Neural progenitor cell (in vitro differentiated cells): ENCODE measurements at regions not wholly inside any gene's neighbourhood (a gene's known extent, or its start where the extent isn't known, plus 50 kb on each side); places are given as distances from the start of the nearest gene placed in this dataset.
A peak's percentile ranks its signal among the peaks of the same experiment; 100 is the strongest.

ENCODE experiments used
- DNase-seq: peaks from one replicate; pipeline ENCODE4 v3.0.0-alpha.2; 2016; ENCODE audit warnings: low spot score
- H2AFZ ChIP-seq: fragments of 200-600 bp; sonication (generic); replicated peaks from 2 replicates; pipeline ENCODE4 v1.6.1; 2016; ENCODE audit warnings: antibody characterized with exemption
- H3F3A ChIP-seq: fragments of 200-600 bp; sonication (generic); 2 replicates; pipeline ENCODE4 v1.6.1; 2016; ENCODE audit warnings: antibody characterized with exemption, low read depth
- H3K27ac ChIP-seq: fragments of 200-600 bp; sonication (generic); 2 replicates; pipeline ENCODE4 v1.5.1; 2016; ENCODE audit warnings: mild to moderate bottlenecking
- H3K27me3 ChIP-seq: fragments of 200-600 bp; sonication (generic); 2 replicates; pipeline ENCODE4 v1.6.1; 2016; ENCODE audit warnings: mild to moderate bottlenecking, moderate library complexity
- H3K36me3 ChIP-seq: fragments of 200-600 bp; sonication (generic); 2 replicates; pipeline ENCODE4 v1.5.1; 2016
- H3K4me1 ChIP-seq: fragments of 200-600 bp; sonication (generic); 2 replicates; pipeline ENCODE4 v1.6.1; 2016; ENCODE audit warnings: mixed run types
- H3K4me2 ChIP-seq: fragments of 200-600 bp; sonication (generic); 2 replicates; pipeline ENCODE4 v1.6.1; 2016
- H3K4me3 ChIP-seq: fragments of 200-600 bp; sonication (generic); 2 replicates; pipeline ENCODE4 v1.5.1; 2016
- H3K79me2 ChIP-seq: fragments of 200-600 bp; sonication (generic); 2 replicates; pipeline ENCODE4 v1.6.1; 2016; ENCODE audit warnings: low read depth
- H3K9ac ChIP-seq: fragments of 200-600 bp; sonication (generic); 2 replicates; pipeline ENCODE4 v1.6.1; 2016
- H3K9me3 ChIP-seq: fragments of 200-600 bp; sonication (generic); 2 replicates; pipeline ENCODE4 v1.5.1; 2016; ENCODE audit warnings: low read depth
- H4K20me1 ChIP-seq: fragments of 200-600 bp; sonication (generic); 2 replicates; pipeline ENCODE4 v1.6.1; 2016; ENCODE audit warnings: low read depth
- H3K27ac Mint-ChIP-seq: 3 replicates; pipeline ENCODE4 v1.8.0; 2021; ENCODE audit warnings: mixed read lengths
- H3K27me3 Mint-ChIP-seq: 2 replicates; pipeline ENCODE4 v1.8.0; 2022; ENCODE audit warnings: low read depth, mild to moderate bottlenecking, inconsistent platforms, moderate library complexity, mixed read lengths; ENCODE audit not compliant: insufficient read depth
- H3K36me3 Mint-ChIP-seq: 3 replicates; pipeline ENCODE4 v1.8.0; 2021; ENCODE audit warnings: mixed read lengths
- H3K4me1 Mint-ChIP-seq: 3 replicates; pipeline ENCODE4 v1.8.0; 2021; ENCODE audit warnings: mixed read lengths
- H3K4me3 Mint-ChIP-seq: 3 replicates; pipeline ENCODE4 v1.8.0; 2021; ENCODE audit warnings: mild to moderate bottlenecking, moderate library complexity, mixed read lengths
- H3K9me3 Mint-ChIP-seq: 3 replicates; pipeline ENCODE4 v1.8.0; 2020; ENCODE audit warnings: mixed read lengths
- EZH2 ChIP-seq: fragments of 200-600 bp; sonication (generic); IDR thresholded peaks from 2 replicates; pipeline ENCODE4 v1.6.1; 2017; ENCODE audit warnings: antibody characterized with exemption, mild to moderate bottlenecking, moderate library complexity
- EZH2phosphoT487 ChIP-seq: fragments of 200-600 bp; sonication (generic); IDR thresholded peaks from 2 replicates; pipeline ENCODE4 v1.6.1; 2017; ENCODE audit warnings: antibody characterized with exemption
- TF ChIP-seq, protein P1 (sequence below): fragments of 200-600 bp; sonication (generic); IDR thresholded peaks from 2 replicates; pipeline ENCODE4 v1.5.1; 2017; ENCODE audit warnings: antibody characterized with exemption, mild to moderate bottlenecking

GRCh38 chr2:139214801-139215200, 434.6 kb upstream of the NXPH2 start:
- Mint-ChIP-seq H3K9me3 (no peaks in the 10 kb centered on the region), H3K36me3 (no peaks in the 10 kb centered on the region), H3K27me3 (no peaks in the 10 kb centered on the region), H3K27ac (no peak overlapping the region), H3K4me3 (no peak overlapping the region), H3K4me1 (no peaks in the 10 kb centered on the region)
- Histone ChIP-seq H3K27me3 (no peaks in the 10 kb centered on the region), H3K4me2 (no peak overlapping the region), H2AFZ (no peak overlapping the region), H3K4me3 (no peak overlapping the region), H4K20me1 (no peaks in the 10 kb centered on the region), H3K9ac (no peak overlapping the region), H3K9me3 (no peaks in the 10 kb centered on the region), H3F3A (no peaks in the 10 kb centered on the region), H3K27ac (no peak overlapping the region), H3K36me3 (no peaks in the 10 kb centered on the region), H3K79me2 (no peaks in the 10 kb centered on the region), H3K4me1 (no peaks in the 10 kb centered on the region)
- DNase-seq, result no peak
- TF ChIP-seq, protein P1, sequence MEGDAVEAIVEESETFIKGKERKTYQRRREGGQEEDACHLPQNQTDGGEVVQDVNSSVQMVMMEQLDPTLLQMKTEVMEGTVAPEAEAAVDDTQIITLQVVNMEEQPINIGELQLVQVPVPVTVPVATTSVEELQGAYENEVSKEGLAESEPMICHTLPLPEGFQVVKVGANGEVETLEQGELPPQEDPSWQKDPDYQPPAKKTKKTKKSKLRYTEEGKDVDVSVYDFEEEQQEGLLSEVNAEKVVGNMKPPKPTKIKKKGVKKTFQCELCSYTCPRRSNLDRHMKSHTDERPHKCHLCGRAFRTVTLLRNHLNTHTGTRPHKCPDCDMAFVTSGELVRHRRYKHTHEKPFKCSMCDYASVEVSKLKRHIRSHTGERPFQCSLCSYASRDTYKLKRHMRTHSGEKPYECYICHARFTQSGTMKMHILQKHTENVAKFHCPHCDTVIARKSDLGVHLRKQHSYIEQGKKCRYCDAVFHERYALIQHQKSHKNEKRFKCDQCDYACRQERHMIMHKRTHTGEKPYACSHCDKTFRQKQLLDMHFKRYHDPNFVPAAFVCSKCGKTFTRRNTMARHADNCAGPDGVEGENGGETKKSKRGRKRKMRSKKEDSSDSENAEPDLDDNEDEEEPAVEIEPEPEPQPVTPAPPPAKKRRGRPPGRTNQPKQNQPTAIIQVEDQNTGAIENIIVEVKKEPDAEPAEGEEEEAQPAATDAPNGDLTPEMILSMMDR, result no peak
- TF ChIP-seq EZH2phosphoT487 (no peak), EZH2 (no peak)

DNA sequence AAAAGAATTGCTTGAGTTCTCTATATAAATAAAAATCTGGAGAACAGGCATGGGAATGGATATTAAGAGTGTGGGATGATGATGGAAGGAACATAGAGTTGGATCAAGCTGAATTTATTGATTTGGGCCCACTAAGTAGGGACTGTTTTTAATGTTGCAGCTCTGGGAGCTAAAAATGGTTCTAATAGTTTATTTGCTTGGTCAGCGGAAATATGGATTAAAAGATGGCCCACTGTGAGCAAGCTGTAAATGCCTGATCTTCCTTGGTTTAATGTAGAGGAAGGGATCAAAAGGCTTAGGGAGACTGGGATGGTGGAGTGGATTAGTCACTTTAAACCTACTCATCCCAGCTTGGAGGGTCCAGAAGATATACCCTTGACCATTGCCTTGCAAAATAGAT, 429.4 kb upstream of the NXPH2 start:
- DNase-seq, result no peak
- TF ChIP-seq, protein P1, result no peak
- TF ChIP-seq EZH2phosphoT487 (no peak), EZH2 (no peak)
- no peak overlapping the region for H3K4me3 Mint-ChIP-seq

GRCh38 chr2:139201516-139201915, 421.3 kb upstream of the NXPH2 start:
- Mint-ChIP-seq H3K4me1 (no peaks in the 10 kb centered on the region), H3K4me3 (no peak overlapping the region), H3K27ac (no peak overlapping the region), H3K9me3 (no peaks in the 10 kb centered on the region), H3K36me3 (no peaks in the 10 kb centered on the region), H3K27me3 (no peaks in the 10 kb centered on the region)
- Histone ChIP-seq H3K4me3 (no peak overlapping the region), H3K4me2 (no peak overlapping the region), H3K36me3 (no peaks in the 10 kb centered on the region), H3K4me1 (no peaks in the 10 kb centered on the region), H3K27me3 (no peaks in the 10 kb centered on the region), H3K9ac (no peak overlapping the region), H3F3A (no peaks in the 10 kb centered on the region), H4K20me1 (no peaks in the 10 kb centered on the region), H2AFZ (no peak overlapping the region), H3K27ac (no peak overlapping the region), H3K79me2 (no peaks in the 10 kb centered on the region), H3K9me3 (no peaks in the 10 kb centered on the region)
- no peak for DNase-seq
- TF ChIP-seq, protein P1, result no peak
- no peak for TF ChIP-seq EZH2phosphoT487
- TF ChIP-seq EZH2, result no peak

More for the DNA sequence above, 429.4 kb upstream of the NXPH2 start:
- H3K9me3 Mint-ChIP-seq, result no peaks in the 10 kb centered on the region
- no peaks in the 10 kb centered on the region for H3K79me2 ChIP-seq
- no peaks in the 10 kb centered on the region for H3K36me3 Mint-ChIP-seq
- no peaks in the 10 kb centered on the region for H3F3A ChIP-seq
- no peaks in the 10 kb centered on the region for H3K9me3 ChIP-seq
- no peak overlapping the region for H3K4me3 ChIP-seq
- no peaks in the 10 kb centered on the region for H3K27me3 ChIP-seq
- no peaks in the 10 kb centered on the region for H3K4me1 Mint-ChIP-seq
- no peak overlapping the region for H3K27ac ChIP-seq
- no peaks in the 10 kb centered on the region for H4K20me1 ChIP-seq
- no peak overlapping the region for H2AFZ ChIP-seq
- no peak overlapping the region for H3K27ac Mint-ChIP-seq
- H3K36me3 ChIP-seq, result no peaks in the 10 kb centered on the region
- no peaks in the 10 kb centered on the region for H3K27me3 Mint-ChIP-seq
- no peak overlapping the region for H3K4me2 ChIP-seq
- H3K9ac ChIP-seq, result no peak overlapping the region
- H3K4me1 ChIP-seq, result no peaks in the 10 kb centered on the region

- no peak overlapping the region for H3K27ac ChIP-seq
- H3K27ac Mint-ChIP-seq, result no peak overlapping the region
- H3K4me3 Mint-ChIP-seq, result no peak overlapping the region
- no peak for DNase-seq
- no peaks in the 10 kb centered on the region for H3K36me3 Mint-ChIP-seq
- no peaks in the 10 kb centered on the region for H3K9me3 Mint-ChIP-seq
- no peak overlapping the region for H3K4me3 ChIP-seq
- no peak overlapping the region for H3K9ac ChIP-seq
- H3K27me3 Mint-ChIP-seq, result no peaks in the 10 kb centered on the region
- no peaks in the 10 kb centered on the region for H3K36me3 ChIP-seq
- TF ChIP-seq EZH2, result no peak
- TF ChIP-seq, protein P1, result peak; percentile 22
- H3F3A ChIP-seq, result no peaks in the 10 kb centered on the region
- H3K4me1 Mint-ChIP-seq, result no peaks in the 10 kb centered on the region
- no peaks in the 10 kb centered on the region for H3K27me3 ChIP-seq
- H3K4me1 ChIP-seq, result peaks cover 4% of the 10 kb centered on the region
- no peak overlapping the region for H3K4me2 ChIP-seq
- H3K79me2 ChIP-seq, result no peaks in the 10 kb centered on the region
- H4K20me1 ChIP-seq, result no peaks in the 10 kb centered on the region
- H2AFZ ChIP-seq, result no peak overlapping the region
- no peaks in the 10 kb centered on the region for H3K9me3 ChIP-seq
These were observed 416.6 kb upstream of the NXPH2 start for GRCh38 chr2:139196754-139197153.
